GM12865 (cell line): ENCODE measurements at regions not wholly inside any gene's neighbourhood (a gene's known extent, or its start where the extent isn't known, plus 50 kb on each side); places are given as distances from the start of the nearest gene placed in this dataset.

Experiments used
- DNase-seq: peaks from one replicate; pipeline ENCODE4 v3.0.0; 2010; ENCODE audit warnings: low read depth
- H3K4me3 ChIP-seq: 2 replicates; pipeline ENCODE4 v1.5.1; 2011; ENCODE audit warnings: mild to moderate bottlenecking, low read depth, low read length, control low read depth
- CTCF ChIP-seq: IDR thresholded peaks from 2 replicates; pipeline ENCODE4 v1.5.1; 2011; ENCODE audit warnings: low read length, control low read depth, low read depth, inconsistent platforms; ENCODE audit not compliant: insufficient read depth; ENCODE audit errors: missing control alignments

DNA sequence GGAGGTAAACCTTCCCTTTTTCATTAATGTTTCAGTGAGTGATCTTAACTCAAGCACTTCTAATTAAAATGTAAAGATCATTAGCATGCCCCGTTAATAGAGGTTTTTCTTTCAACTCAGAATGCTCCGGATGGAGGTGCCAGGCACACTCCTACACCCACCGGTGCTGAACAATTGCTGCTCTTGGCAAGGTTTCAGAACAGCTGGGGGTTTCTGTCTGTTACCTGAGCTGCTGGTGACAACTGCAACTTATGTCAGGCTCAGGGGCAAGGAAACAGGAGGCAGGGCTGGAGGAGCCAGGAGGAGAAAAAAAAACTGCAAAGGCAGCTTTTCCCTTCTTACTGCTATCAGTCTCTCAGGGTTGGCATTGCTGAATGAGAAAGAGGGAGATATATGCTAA is 250.1 kb downstream of the DIPK2A start:
- no peak for TF ChIP-seq CTCF
- DNase-seq: no peak
- no peak overlapping the region for H3K4me3 ChIP-seq

GRCh38 chr3:144229330-144229729 is 257.7 kb downstream of the DIPK2A start:
- H3K4me3 ChIP-seq: no peak overlapping the region
- TF ChIP-seq CTCF: no peak
- no peak for DNase-seq

DNA sequence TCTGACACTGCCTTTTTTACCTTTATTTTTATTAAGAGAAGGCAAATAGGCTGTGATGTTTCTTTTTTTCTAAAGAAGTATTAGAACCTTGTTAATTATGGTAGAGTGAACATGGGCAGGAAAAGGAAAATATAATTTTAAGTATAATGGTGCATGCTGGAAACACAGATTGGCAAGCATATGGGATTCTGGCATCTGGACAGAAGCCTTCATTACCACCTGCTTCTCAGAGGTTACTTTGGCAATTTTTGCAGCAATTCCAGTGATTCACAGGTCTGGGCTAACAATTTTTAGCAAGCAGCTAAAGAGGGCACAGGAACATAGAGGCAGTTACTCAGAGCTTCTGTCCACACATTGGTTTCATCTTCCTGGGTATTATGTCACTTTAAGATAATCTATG is 258.3 kb downstream of the DIPK2A start:
- no peak overlapping the region for H3K4me3 ChIP-seq
- no peak for DNase-seq
- no peak for TF ChIP-seq CTCF

DNA sequence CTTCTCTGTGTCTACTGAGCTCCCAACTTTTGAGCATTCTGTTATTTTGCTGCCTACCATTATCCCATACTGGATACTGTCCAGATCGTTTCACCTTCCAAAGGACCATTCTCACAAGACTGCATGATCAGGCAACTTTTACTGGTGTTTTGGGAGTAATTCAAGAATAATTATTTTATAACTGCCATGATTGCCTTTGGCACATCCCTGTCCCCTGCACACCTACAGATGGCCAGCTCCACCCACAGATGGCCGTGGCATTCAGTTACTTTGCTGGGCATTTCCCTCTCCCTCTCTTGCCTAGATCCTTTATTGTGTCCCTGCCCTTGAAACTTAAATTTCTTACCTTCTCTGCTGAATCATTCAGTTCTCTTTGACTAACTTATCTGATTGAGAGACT is 263.9 kb downstream of the DIPK2A start:
- TF ChIP-seq CTCF: no peak
- DNase-seq: no peak
- H3K4me3 ChIP-seq: no peak overlapping the region

- no peak overlapping the region for H3K4me3 ChIP-seq
- no peak for TF ChIP-seq CTCF
- no peak for DNase-seq
Measured at GRCh38 chr3:144237351-144237750, 265.7 kb downstream of the DIPK2A start.

DNA sequence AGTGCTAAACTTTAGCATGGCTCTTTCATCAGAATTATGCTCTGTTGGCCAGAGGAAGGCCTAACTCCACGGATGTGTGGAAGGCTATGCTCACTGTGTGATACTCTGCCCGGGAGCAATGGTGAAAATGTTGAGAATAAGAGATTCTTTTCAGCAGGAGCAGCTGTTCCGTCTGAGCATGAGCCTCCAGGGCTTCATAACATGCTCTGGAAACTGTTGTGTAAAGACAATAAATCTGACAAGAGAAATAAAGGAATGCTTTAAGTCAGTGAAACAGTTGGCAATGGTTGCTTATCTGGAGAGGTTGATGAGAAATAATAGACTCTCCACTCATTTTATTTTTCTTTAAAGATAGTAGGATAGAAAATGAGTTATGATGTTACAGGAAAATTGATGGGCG is 269.8 kb downstream of the DIPK2A start:
- no peak for DNase-seq
- TF ChIP-seq CTCF: no peak

GRCh38 chr3:144242747-144243146 is 271.1 kb downstream of the DIPK2A start:
- TF ChIP-seq CTCF: no peak
- DNase-seq: no peak
- no peak overlapping the region for H3K4me3 ChIP-seq

More for the DNA sequence above, 269.8 kb downstream of the DIPK2A start:
- no peak overlapping the region for H3K4me3 ChIP-seq
